OCI-LY7 (cell line): ENCODE measurements at regions not wholly inside any gene's neighbourhood (a gene's known extent, or its start where the extent isn't known, plus 50 kb on each side); places are given as distances from the start of the nearest gene placed in this dataset.

Experiments used
- BruUV-seq: library from RNA; stranded (reverse); fragments of 400-500 nt; replicated peaks from 2 replicates; lab custom pipeline; 2021; lab: Mats Ljungman, UMichigan
- CTCF ChIA-PET: fragments of 300-600 bp; sonication (Branson Sonifier 250); formaldehyde crosslinking; loops from one replicate; lab custom pipeline; 2022; ENCODE audit warnings: antibody characterized with exemption; ENCODE audit not compliant: unreplicated experiment; lab: Charles Lee
- POLR2A ChIA-PET: fragments of 300-600 bp; sonication (Branson Sonifier 250); formaldehyde crosslinking; loops from one replicate; lab custom pipeline; 2022; ENCODE audit warnings: antibody characterized with exemption; lab: Charles Lee
- DNase-seq: peaks from one replicate; pipeline ENCODE4 v3.0.0-alpha.2; 2015; ENCODE audit warnings: low spot score
- H2AFZ ChIP-seq: fragments of 200-600 bp; sonication (generic), shearing (Covaris generic); 2 replicates; pipeline ENCODE4 v1.6.1; 2014; ENCODE audit warnings: mild to moderate bottlenecking, antibody characterized with exemption, low read length, moderate library complexity
- H3K27ac ChIP-seq: fragments of 200-600 bp; sonication (generic); 2 replicates; pipeline ENCODE4 v1.5.1; 2014; ENCODE audit warnings: mixed run types, low read depth, mild to moderate bottlenecking, moderate library complexity, low read length, inconsistent platforms; ENCODE audit not compliant: poor library complexity, severe bottlenecking
- H3K36me3 ChIP-seq: fragments of 200-600 bp; sonication (generic); 2 replicates; pipeline ENCODE4 v1.6.1; 2014; ENCODE audit warnings: mild to moderate bottlenecking, antibody characterized with exemption, low read length, moderate library complexity, mixed read lengths; ENCODE audit not compliant: insufficient read depth
- H3K4me1 ChIP-seq: fragments of 200-600 bp; sonication (generic); 2 replicates; pipeline ENCODE4 v1.5.1; 2014; ENCODE audit warnings: mild to moderate bottlenecking, low read length; ENCODE audit not compliant: insufficient read depth, poor library complexity, severe bottlenecking
- H3K4me2 ChIP-seq: fragments of 200-600 bp; sonication (generic); 2 replicates; pipeline ENCODE4 v1.6.1; 2014; ENCODE audit warnings: mild to moderate bottlenecking, low read length
- H3K4me3 ChIP-seq: fragments of 200-600 bp; sonication (generic); 2 replicates; pipeline ENCODE4 v1.5.1; 2014; ENCODE audit warnings: mild to moderate bottlenecking, low read depth, low read length; ENCODE audit not compliant: poor library complexity, severe bottlenecking
- H3K79me2 ChIP-seq: fragments of 200-600 bp; sonication (generic); 2 replicates; pipeline ENCODE4 v1.6.1; 2016; ENCODE audit warnings: low read depth, mild to moderate bottlenecking, low read length, moderate library complexity, mixed read lengths; ENCODE audit not compliant: insufficient read depth
- H3K9me2 ChIP-seq: fragments of 200-600 bp; sonication (generic); 2 replicates; pipeline ENCODE4 v1.6.1; 2016; ENCODE audit warnings: mild to moderate bottlenecking, low read length, mixed read lengths; ENCODE audit not compliant: insufficient read depth
- H3K9me3 ChIP-seq: fragments of 200-600 bp; sonication (generic); 2 replicates; pipeline ENCODE4 v1.6.1; 2014; ENCODE audit warnings: mild to moderate bottlenecking, mixed run types, low read length, mixed read lengths
- H4K20me1 ChIP-seq: fragments of 200-600 bp; sonication (generic); 2 replicates; pipeline ENCODE4 v1.6.1; 2014; ENCODE audit warnings: mild to moderate bottlenecking, antibody characterized with exemption, low read length, moderate library complexity, mixed read lengths; ENCODE audit not compliant: insufficient read depth
- EZH2phosphoT487 ChIP-seq: fragments of 200-600 bp; sonication (generic); IDR thresholded peaks from 2 replicates; pipeline ENCODE4 v1.6.1; 2018; ENCODE audit warnings: low read depth, borderline replicate concordance, mild to moderate bottlenecking, mixed run types, antibody characterized with exemption, low read length, moderate library complexity, mixed read lengths
- intact Hi-C: fragments of 100-400 bp; cut with micrococcal nuclease; formaldehyde crosslinking; loops from one replicate; pipeline ENCODE4 v1.10.0; 2022; ENCODE audit not compliant: unreplicated experiment
- TF ChIP-seq, protein P1 (sequence below): fragments of 200-600 bp; sonication (generic); conservative IDR thresholded peaks from 2 replicates; pipeline ENCODE4 v1.5.1; 2014; ENCODE audit warnings: mild to moderate bottlenecking, antibody characterized with exemption, low read length, moderate library complexity, mixed read lengths

DNA sequence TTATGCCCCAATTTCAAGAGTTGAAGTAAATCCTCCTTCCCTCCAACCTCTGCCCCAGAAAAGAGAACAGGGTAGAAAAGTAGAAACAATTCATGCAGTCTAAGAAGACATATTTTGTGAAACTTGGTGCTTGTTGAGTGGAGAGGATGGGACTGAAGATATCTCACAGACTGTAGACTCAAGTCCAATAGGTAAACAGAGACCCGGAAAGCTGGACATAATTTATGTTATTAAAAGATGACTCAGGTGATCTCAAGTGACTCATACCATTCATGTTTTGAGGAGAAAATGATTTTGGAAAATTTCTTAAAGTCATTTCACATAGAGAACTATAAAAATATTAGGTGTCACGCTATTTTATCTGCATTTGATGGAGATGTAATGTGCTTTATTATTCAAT, 203.1 kb upstream of the SOX9 start:
- Histone ChIP-seq H3K4me2 (no peak overlapping the region), H3K9me3 (no peaks in the 10 kb centered on the region), H3K4me3 (no peak overlapping the region), H3K4me1 (no peaks in the 10 kb centered on the region), H3K9me2 (no peaks in the 10 kb centered on the region), H3K27ac (no peak overlapping the region), H2AFZ (no peak overlapping the region), H4K20me1 (no peaks in the 10 kb centered on the region), H3K79me2 (no peaks in the 10 kb centered on the region), H3K36me3 (no peaks in the 10 kb centered on the region)
- ChIA-PET POLR2A (no interaction called here), CTCF (no interaction called here)
- BruUV-seq = no TSS peak
- TF ChIP-seq, protein P1, sequence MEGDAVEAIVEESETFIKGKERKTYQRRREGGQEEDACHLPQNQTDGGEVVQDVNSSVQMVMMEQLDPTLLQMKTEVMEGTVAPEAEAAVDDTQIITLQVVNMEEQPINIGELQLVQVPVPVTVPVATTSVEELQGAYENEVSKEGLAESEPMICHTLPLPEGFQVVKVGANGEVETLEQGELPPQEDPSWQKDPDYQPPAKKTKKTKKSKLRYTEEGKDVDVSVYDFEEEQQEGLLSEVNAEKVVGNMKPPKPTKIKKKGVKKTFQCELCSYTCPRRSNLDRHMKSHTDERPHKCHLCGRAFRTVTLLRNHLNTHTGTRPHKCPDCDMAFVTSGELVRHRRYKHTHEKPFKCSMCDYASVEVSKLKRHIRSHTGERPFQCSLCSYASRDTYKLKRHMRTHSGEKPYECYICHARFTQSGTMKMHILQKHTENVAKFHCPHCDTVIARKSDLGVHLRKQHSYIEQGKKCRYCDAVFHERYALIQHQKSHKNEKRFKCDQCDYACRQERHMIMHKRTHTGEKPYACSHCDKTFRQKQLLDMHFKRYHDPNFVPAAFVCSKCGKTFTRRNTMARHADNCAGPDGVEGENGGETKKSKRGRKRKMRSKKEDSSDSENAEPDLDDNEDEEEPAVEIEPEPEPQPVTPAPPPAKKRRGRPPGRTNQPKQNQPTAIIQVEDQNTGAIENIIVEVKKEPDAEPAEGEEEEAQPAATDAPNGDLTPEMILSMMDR = no peak
- no peak for TF ChIP-seq EZH2phosphoT487
- intact Hi-C loops = no loop called here
- no peak for DNase-seq

DNA sequence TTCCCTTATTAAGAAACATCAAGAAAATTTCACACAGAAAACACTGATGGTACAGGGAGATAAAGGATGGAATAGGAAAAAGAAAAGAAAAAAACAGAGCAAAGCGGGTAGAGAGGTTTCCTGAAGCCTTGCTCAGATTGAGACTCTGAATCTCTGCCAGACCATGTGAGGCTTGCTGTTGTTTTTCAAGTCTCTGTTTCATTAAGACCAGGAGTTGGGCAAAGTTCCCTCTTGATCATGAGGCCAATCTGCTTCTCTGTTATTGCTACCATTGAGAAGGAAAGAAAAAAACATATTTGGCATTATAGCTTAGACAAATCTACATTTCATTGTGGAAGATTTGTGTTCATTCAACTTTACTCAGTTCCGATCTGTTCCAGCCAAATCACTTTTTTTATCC, 201.6 kb upstream of the SOX9 start:
- Histone ChIP-seq H3K9me2 (no peaks in the 10 kb centered on the region), H3K4me3 (no peak overlapping the region), H3K27ac (no peak overlapping the region), H3K36me3 (no peaks in the 10 kb centered on the region), H3K4me2 (no peak overlapping the region), H3K79me2 (no peaks in the 10 kb centered on the region), H4K20me1 (no peaks in the 10 kb centered on the region), H3K9me3 (no peaks in the 10 kb centered on the region), H3K4me1 (no peaks in the 10 kb centered on the region), H2AFZ (no peak overlapping the region)
- intact Hi-C loops = no loop called here
- DNase-seq = no peak
- no TSS peak for BruUV-seq
- CTCF ChIA-PET = no interaction called here
- TF ChIP-seq, protein P1 = no peak
- no peak for TF ChIP-seq EZH2phosphoT487
- POLR2A ChIA-PET = no interaction called here

- CTCF ChIA-PET = no interaction called here
- H2AFZ ChIP-seq = no peak overlapping the region
- H3K27ac ChIP-seq = no peak overlapping the region
- no peaks in the 10 kb centered on the region for H3K36me3 ChIP-seq
- TF ChIP-seq, protein P1 = no peak
- TF ChIP-seq EZH2phosphoT487 = no peak
- H3K79me2 ChIP-seq = no peaks in the 10 kb centered on the region
- no peak overlapping the region for H3K4me3 ChIP-seq
- H4K20me1 ChIP-seq = no peaks in the 10 kb centered on the region
- no peaks in the 10 kb centered on the region for H3K4me1 ChIP-seq
- no peak overlapping the region for H3K4me2 ChIP-seq
- BruUV-seq = no TSS peak
- POLR2A ChIA-PET = no interaction called here
- no peaks in the 10 kb centered on the region for H3K9me2 ChIP-seq
- intact Hi-C loops = no loop called here
- H3K9me3 ChIP-seq = no peaks in the 10 kb centered on the region
- no peak for DNase-seq
These were observed 200.9 kb upstream of the SOX9 start for GRCh38 chr17:71919896-71920295.
